ENCODE measurements at regions not wholly inside any gene's neighbourhood (a gene's known extent, or its start where the extent isn't known, plus 50 kb on each side); places are given as distances from the start of the nearest gene placed in this dataset.

DNA sequence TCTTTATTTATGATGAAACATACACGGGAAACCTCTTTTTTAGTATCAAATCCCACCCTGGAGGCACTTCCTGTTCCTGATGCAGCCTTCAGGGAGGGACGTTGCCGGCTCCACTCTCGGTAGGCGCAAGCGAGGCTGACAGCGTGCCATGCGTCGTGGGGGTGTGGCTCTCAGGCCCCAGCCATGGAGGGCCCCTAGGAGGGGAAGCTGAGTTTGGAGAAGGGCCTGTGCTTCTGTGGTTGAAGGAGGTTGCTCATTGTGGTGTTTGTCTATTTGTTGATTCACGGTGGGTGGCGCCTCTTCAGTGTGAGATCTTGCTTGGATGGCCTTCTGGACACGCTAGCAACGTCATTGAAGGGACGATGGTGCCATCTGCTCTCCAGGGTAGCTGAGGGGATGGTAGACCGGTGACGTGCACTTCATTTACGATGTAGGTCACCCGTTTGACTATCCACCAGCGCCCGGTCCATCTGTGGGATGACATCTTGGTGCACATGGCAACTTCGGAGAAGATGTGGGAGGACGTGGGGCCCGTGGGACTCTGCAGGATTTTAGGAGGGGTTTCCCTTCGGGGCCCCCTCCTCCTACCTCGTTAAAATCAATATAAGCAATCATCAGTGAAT lies 126.3 kb upstream of the RTL1 start:
- POLR2A ChIA-PET = no interaction called here
- H3K9me3 Mint-ChIP-seq = no peaks in the 10 kb centered on the region

GRCh38 chr14:101030586-101030985 lies 127.1 kb upstream of the RTL1 start:
- DNase-seq (no peak), ATAC-seq (no peak)
- TF ChIP-seq CTCF (IDR thresholded peaks at IDR 0.05) = no peak
- intact Hi-C loops (cut with micrococcal nuclease) = no loop called here
- H3K9me3 Mint-ChIP-seq = no peaks in the 10 kb centered on the region
- ChIA-PET POLR2A (no interaction called here), CTCF (no interaction called here)
- no peaks in the 10 kb centered on the region for H3K4me1 Mint-ChIP-seq (ENCODE audit: low read depth)
- H3K36me3 Mint-ChIP-seq (ENCODE audit: low read depth) = no peaks in the 10 kb centered on the region
- H3K4me3 Mint-ChIP-seq = no peak overlapping the region
- no peaks in the 10 kb centered on the region for H3K27me3 Mint-ChIP-seq
- H3K27ac Mint-ChIP-seq = no peak overlapping the region

More for the DNA sequence above, 126.3 kb upstream of the RTL1 start:
- Mint-ChIP-seq H3K27ac (no peak overlapping the region), H3K27me3 (no peaks in the 10 kb centered on the region), H3K4me1 (ENCODE audit: low read depth) (no peaks in the 10 kb centered on the region), H3K4me3 (no peak overlapping the region), H3K36me3 (ENCODE audit: low read depth) (no peaks in the 10 kb centered on the region)
- ATAC-seq (no peak), DNase-seq (no peak)
- intact Hi-C loops (cut with micrococcal nuclease) = no loop called here
- CTCF ChIA-PET = no interaction called here
- TF ChIP-seq CTCF (IDR thresholded peaks at IDR 0.05) = no peak

DNA sequence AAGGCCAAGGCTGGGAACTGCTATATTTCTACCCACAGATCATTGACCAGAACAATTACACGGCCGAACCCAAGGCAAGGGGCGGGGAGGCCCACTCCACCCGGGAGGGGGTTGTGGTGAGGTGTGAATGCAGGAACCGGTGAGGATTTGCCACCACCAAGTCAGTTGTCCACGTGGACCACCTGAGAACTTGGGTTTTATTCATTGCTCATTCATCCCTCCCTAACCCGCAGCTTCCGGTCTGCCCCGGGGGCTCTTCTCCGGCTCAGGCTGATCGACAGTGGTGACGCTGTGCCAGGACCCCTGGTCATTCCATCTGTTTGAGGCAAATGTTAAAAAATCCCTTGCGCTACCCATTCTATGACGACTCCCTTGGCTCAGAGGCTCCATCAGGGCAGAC lies 127.7 kb upstream of the RTL1 start:
- POLR2A ChIA-PET = no interaction called here
- no peak for TF ChIP-seq CTCF (IDR thresholded peaks at IDR 0.05)

DNA sequence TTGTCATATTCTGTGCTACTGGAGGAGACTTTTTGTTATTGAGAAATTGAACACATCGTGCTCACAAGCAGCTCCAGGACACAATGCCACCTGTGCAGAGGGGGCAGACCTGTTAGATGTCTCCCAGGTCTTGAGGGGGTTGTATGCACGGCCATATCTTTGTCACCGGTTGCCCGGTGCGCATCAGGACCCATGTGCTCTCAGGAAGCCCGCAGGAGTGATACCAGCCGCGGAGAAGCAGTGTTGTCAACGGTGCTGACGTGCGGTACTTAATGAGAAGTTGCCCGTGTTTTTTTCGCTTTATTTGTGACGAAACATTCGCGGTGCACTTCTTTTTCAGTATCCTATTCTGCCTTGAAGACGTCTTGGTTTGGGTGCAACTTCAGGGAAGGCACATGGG lies 128.2 kb upstream of the RTL1 start:
- ATAC-seq (no peak), DNase-seq (no peak)
- ChIA-PET POLR2A (no interaction called here), CTCF (no interaction called here)
- intact Hi-C loops (cut with micrococcal nuclease) = no loop called here
- Mint-ChIP-seq H3K4me1 (ENCODE audit: low read depth) (no peaks in the 10 kb centered on the region), H3K9me3 (no peaks in the 10 kb centered on the region), H3K36me3 (ENCODE audit: low read depth) (no peaks in the 10 kb centered on the region), H3K27me3 (no peaks in the 10 kb centered on the region), H3K27ac (no peak overlapping the region), H3K4me3 (no peak overlapping the region)
- TF ChIP-seq CTCF (IDR thresholded peaks at IDR 0.05) = no peak

More for the DNA sequence above, 127.7 kb upstream of the RTL1 start:
- DNase-seq (no peak), ATAC-seq (no peak)
- intact Hi-C loops (cut with micrococcal nuclease) = no loop called here
- Mint-ChIP-seq H3K27ac (no peak overlapping the region), H3K4me3 (no peak overlapping the region), H3K27me3 (no peaks in the 10 kb centered on the region), H3K4me1 (ENCODE audit: low read depth) (no peaks in the 10 kb centered on the region), H3K9me3 (no peaks in the 10 kb centered on the region), H3K36me3 (ENCODE audit: low read depth) (no peaks in the 10 kb centered on the region)
- CTCF ChIA-PET = no interaction called here

DNA sequence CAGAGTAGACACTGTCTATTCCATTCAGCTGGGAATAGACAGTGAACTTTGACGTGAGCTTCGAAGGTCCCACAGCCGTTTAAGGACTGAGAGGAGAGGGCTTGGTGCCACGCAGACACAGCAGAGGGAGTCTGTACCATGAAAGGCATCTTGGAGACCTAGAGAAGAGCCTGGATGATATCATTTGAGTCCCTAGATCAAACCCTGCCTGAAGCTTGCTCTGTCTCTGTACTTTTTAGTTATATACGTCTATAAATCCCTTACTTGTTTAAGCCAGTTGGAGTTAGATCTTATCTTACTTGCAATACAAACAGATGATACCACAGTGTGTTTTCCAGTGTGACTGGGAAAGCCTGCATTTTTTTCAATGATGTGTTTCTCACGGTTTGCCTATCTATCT lies 128.9 kb upstream of the RTL1 start:
- intact Hi-C loops (cut with micrococcal nuclease) = no loop called here
- H3K4me1 Mint-ChIP-seq (ENCODE audit: low read depth) = no peaks in the 10 kb centered on the region
- no peak overlapping the region for H3K27ac Mint-ChIP-seq
- H3K9me3 Mint-ChIP-seq = no peaks in the 10 kb centered on the region
- no peaks in the 10 kb centered on the region for H3K27me3 Mint-ChIP-seq
- no peaks in the 10 kb centered on the region for H3K36me3 Mint-ChIP-seq (ENCODE audit: low read depth)
- no peak for ATAC-seq
- ChIA-PET POLR2A (no interaction called here), CTCF (no interaction called here)
- H3K4me3 Mint-ChIP-seq = no peak overlapping the region
- no peak for DNase-seq
- TF ChIP-seq CTCF (IDR thresholded peaks at IDR 0.05) = no peak
